T-cell (primary cell): ENCODE measurements at regions not wholly inside any gene's neighbourhood (a gene's known extent, or its start where the extent isn't known, plus 50 kb on each side); places are given as distances from the start of the nearest gene placed in this dataset.

Experiments used
- ATAC-seq, 4 experiments: fragments of 200-7000 bp in 3 of 4; fragments of 150-1000 bp in 1 of 4; cut with Tn5 transposase; replicated peaks in 1 of 4; 1 replicate in 3 of 4; 2 replicates in 1 of 4; pipeline ENCODE4 v1.10.0; 2021; ENCODE audit warnings: moderate library complexity in 3 of 4, mild to moderate bottlenecking in 2 of 4, moderate number of reproducible peaks in 1 of 4
- CTCF ChIA-PET, 2 donors: fragments of 300-600 bp; sonication (Branson Sonifier 250); formaldehyde crosslinking; loops; one replicate each; lab custom pipeline; 2022; ENCODE audit warnings: antibody characterized with exemption in 2 of 2; lab: Charles Lee
- POLR2A ChIA-PET, 2 donors: fragments of 300-600 bp; sonication (Branson Sonifier 250); formaldehyde crosslinking; loops; one replicate each; lab custom pipeline; 2022; ENCODE audit warnings: antibody characterized with exemption in 2 of 2; lab: Charles Lee
- DNase-seq, 35 experiments: peaks; one replicate each; pipeline versions ENCODE4 v3.0.0 to v3.0.0-alpha.2; 2013 to 2023
- H3K27ac ChIP-seq: one replicate; pipeline ENCODE4 v1.5.1; 2013; ENCODE audit warnings: low read length
- H3K27me3 ChIP-seq, 2 experiments: replicated peaks in 1 of 2; 1 replicate in 1 of 2; 2 replicates in 1 of 2; pipeline versions ENCODE4 v1.6.1 to v1.7.0; 2013; ENCODE audit warnings: low read length in 1 of 2, mixed read lengths in 1 of 2; ENCODE audit not compliant: control insufficient read depth in 2 of 2, insufficient read depth in 2 of 2; ENCODE audit errors: extremely low read depth in 1 of 2
- H3K36me3 ChIP-seq, 2 donors: 1 replicate in 1 of 2; 2 replicates in 1 of 2; pipeline versions ENCODE4 v1.6.1 to v1.7.0; 2013; ENCODE audit warnings: low read length in 1 of 2; ENCODE audit not compliant: control insufficient read depth in 2 of 2, insufficient read depth in 1 of 2; ENCODE audit errors: extremely low read depth in 1 of 2
- H3K4me1 ChIP-seq, 2 experiments: 1 replicate in 1 of 2; 2 replicates in 1 of 2; pipeline versions ENCODE4 v1.6.1 to v1.7.0; 2013; ENCODE audit warnings: low read length in 2 of 2, mixed read lengths in 1 of 2; ENCODE audit not compliant: insufficient read depth in 2 of 2, control insufficient read depth in 1 of 2; ENCODE audit errors: extremely low read depth in 1 of 2
- H3K4me3 ChIP-seq, 2 donors: 1 replicate in 1 of 2; 2 replicates in 1 of 2; pipeline versions ENCODE4 v1.5.1 to v1.7.0; 2013; ENCODE audit warnings: mild to moderate bottlenecking in 2 of 2, low read length in 1 of 2, moderate library complexity in 1 of 2; ENCODE audit not compliant: control insufficient read depth in 1 of 2; ENCODE audit errors: extremely low read depth in 1 of 2
- H3K9me3 ChIP-seq: 2 replicates; pipeline ENCODE4 v1.7.0; 2013
- H3K27ac Mint-ChIP-seq, 2 donors: one replicate each; pipeline ENCODE4 v1.8.0; 2020 to 2021; ENCODE audit warnings: mild to moderate bottlenecking in 2 of 2, mixed read lengths in 2 of 2
- H3K27me3 Mint-ChIP-seq, 2 donors: one replicate each; pipeline ENCODE4 v1.8.0; 2021 to 2022; ENCODE audit warnings: mixed read lengths in 2 of 2
- H3K36me3 Mint-ChIP-seq: one replicate; pipeline ENCODE4 v1.8.0; 2021; ENCODE audit warnings: mixed read lengths
- H3K4me1 Mint-ChIP-seq, 3 donors: one replicate each; pipeline ENCODE4 v1.8.0; 2020 to 2022; ENCODE audit warnings: mixed read lengths in 3 of 3, mild to moderate bottlenecking in 1 of 3
- H3K4me3 Mint-ChIP-seq, 3 donors: one replicate each; pipeline ENCODE4 v1.8.0; 2020 to 2022; ENCODE audit warnings: mild to moderate bottlenecking in 3 of 3, mixed read lengths in 3 of 3, moderate library complexity in 3 of 3
- H3K9me3 Mint-ChIP-seq, 3 donors: one replicate each; pipeline ENCODE4 v1.8.0; 2020 to 2022; ENCODE audit warnings: mixed read lengths in 3 of 3
- WGBS: methylation state at CpG from one replicate; pipeline ENCODE4 v1.1.5; 2013; ENCODE audit warnings: missing lambda C conversion rate; ENCODE audit not compliant: insufficient coverage; 5-methylcytosine and 5-hydroxymethylcytosine counted together

DNA sequence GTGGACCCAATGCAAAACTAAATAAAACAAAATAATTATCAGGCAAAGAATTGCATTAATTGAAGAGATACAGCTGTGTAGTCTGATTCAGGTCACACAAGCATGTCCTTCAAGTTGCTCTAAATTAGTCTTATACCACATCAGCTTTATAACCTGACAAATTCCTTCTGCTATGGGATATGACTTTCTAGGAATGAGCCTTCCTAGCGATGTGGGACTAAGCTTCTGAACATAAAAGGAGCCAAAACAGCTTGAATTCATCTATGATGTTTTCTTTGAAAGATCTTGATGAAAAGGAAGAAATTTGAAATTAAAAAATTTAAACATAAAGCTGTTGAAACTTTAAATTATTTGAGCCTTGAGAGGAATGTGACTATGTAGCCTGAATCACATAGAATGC lies 1409.1 kb downstream of the CDH11 start:
- no peak overlapping the region for H3K27ac ChIP-seq
- H3K4me3 ChIP-seq, result no peak overlapping the region
- H3K36me3 ChIP-seq, result no peaks in the 10 kb centered on the region
- ChIA-PET POLR2A (no interaction called here), CTCF (no interaction called here)
- WGBS, result no CpG with 5 or more reads among the region's 1 CpG
- no peaks in the 10 kb centered on the region for H3K4me1 ChIP-seq
- DNase-seq, result no peak
- H3K9me3 ChIP-seq, result no peaks in the 10 kb centered on the region
- no peaks in the 10 kb centered on the region for H3K27me3 ChIP-seq
- Mint-ChIP-seq H3K27me3 (no peaks in the 10 kb centered on the region), H3K36me3 (no peaks in the 10 kb centered on the region), H3K4me3 (no peak overlapping the region), H3K4me1 (no peaks in the 10 kb centered on the region), H3K27ac (no peak overlapping the region), H3K9me3 (peaks cover 0 to 35% (median 33%) of the 10 kb centered on the region in 3 donors)
- ATAC-seq, result no peak

DNA sequence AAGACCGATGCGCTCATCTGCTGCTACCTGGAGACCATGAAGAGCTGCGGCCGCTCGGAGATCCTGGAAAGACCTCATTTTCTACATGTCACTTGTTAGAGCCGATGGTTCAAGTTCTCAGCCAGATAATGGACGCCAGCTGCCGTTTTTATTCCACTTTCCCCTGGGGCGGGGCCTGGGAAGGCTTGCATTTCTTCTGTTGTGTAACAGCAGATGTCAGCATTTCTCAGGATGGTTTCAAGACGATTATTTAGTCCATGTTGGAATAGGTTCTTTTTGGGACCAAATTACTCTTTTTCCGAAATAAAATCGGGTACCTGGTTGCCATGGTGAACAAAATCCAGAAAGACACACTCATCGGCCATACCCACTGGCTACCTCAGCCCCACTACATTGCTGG lies 1418.3 kb downstream of the CDH11 start:
- Histone ChIP-seq H3K4me3 (no peak overlapping the region), H3K27me3 (no peaks in the 10 kb centered on the region), H3K4me1 (no peaks in the 10 kb centered on the region), H3K9me3 (peaks cover 4% of the 10 kb centered on the region), H3K36me3 (no peaks in the 10 kb centered on the region), H3K27ac (no peak overlapping the region)
- WGBS, result 98% methylated on average over 11 of the region's 13 CpGs
- ChIA-PET CTCF (no interaction called here), POLR2A (no interaction called here)
- ATAC-seq (no peak), DNase-seq (no peak)
- Mint-ChIP-seq H3K27ac (no peak overlapping the region), H3K4me1 (no peaks in the 10 kb centered on the region), H3K36me3 (no peaks in the 10 kb centered on the region), H3K9me3 (peaks cover 11 to 42% (median 30%) of the 10 kb centered on the region in 3 donors), H3K27me3 (no peaks in the 10 kb centered on the region), H3K4me3 (no peak overlapping the region)

DNA sequence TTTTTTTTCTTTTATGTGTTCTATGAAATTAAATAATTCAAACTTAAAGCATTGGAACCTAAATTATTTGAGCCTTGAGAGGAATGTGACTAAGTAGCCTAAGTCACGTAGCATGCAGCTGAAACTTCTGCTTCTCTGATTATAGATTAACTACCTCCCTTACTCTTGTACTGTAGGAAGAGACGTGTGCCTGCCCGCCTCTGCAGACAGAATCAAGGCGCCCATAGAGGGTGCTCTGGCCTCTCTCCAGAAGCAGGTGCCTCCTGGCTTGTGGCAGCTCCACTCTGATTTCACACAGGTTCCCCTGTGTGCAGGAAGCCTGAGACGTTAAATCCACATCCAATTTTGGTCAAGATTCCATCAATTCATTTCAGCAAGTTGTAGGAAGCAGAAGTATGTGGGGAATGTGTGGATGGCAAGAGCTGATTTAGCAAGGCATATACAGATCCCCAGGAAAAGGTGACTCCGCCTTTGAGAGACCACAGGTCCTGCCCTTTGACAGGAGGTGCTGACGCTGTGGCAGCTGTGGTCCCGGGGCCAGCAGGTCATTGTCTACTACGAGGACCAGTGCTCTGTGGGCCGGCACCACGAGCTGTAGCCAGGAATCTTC lies 1418.8 kb downstream of the CDH11 start:
- peaks cover 4% of the 10 kb centered on the region for H3K9me3 ChIP-seq
- ATAC-seq (no peak), DNase-seq (no peak)
- H3K36me3 Mint-ChIP-seq, result no peaks in the 10 kb centered on the region
- H3K4me1 Mint-ChIP-seq, result no peaks in the 10 kb centered on the region
- ChIA-PET CTCF (no interaction called here), POLR2A (no interaction called here)
- H3K27me3 Mint-ChIP-seq, result no peaks in the 10 kb centered on the region
- H3K4me1 ChIP-seq, result no peaks in the 10 kb centered on the region
- H3K27me3 ChIP-seq, result no peaks in the 10 kb centered on the region
- no peak overlapping the region for H3K27ac Mint-ChIP-seq
- H3K27ac ChIP-seq, result no peak overlapping the region
- no peak overlapping the region for H3K4me3 ChIP-seq
- peaks cover 11 to 41% (median 29%) of the 10 kb centered on the region in 3 donors for H3K9me3 Mint-ChIP-seq
- no peaks in the 10 kb centered on the region for H3K36me3 ChIP-seq
- WGBS, result 65% methylated on average over 7 of the region's 11 CpGs
- H3K4me3 Mint-ChIP-seq, result no peak overlapping the region

- H3K27me3 ChIP-seq, result no peaks in the 10 kb centered on the region
- Mint-ChIP-seq H3K9me3 (peaks cover 4 to 40% (median 33%) of the 10 kb centered on the region in 3 donors), H3K36me3 (no peaks in the 10 kb centered on the region), H3K27ac (no peak overlapping the region), H3K27me3 (no peaks in the 10 kb centered on the region), H3K4me3 (no peak overlapping the region), H3K4me1 (no peaks in the 10 kb centered on the region)
- no peak overlapping the region for H3K4me3 ChIP-seq
- WGBS, result no CpG with 5 or more reads among the region's 1 CpG
- POLR2A ChIA-PET, result no interaction called here
- CTCF ChIA-PET, result no interaction called here
- no peak for DNase-seq
- H3K27ac ChIP-seq, result no peak overlapping the region
- H3K9me3 ChIP-seq, result no peaks in the 10 kb centered on the region
- H3K4me1 ChIP-seq, result no peaks in the 10 kb centered on the region
- no peaks in the 10 kb centered on the region for H3K36me3 ChIP-seq
- ATAC-seq, result no peak
Measured at GRCh38 chr16:63697736-63698135, 1424.1 kb downstream of the CDH11 start.

GRCh38 chr16:63695347-63695746 lies 1426.5 kb downstream of the CDH11 start:
- no peaks in the 10 kb centered on the region for H3K36me3 Mint-ChIP-seq
- no peaks in the 10 kb centered on the region for H3K36me3 ChIP-seq
- no peaks in the 10 kb centered on the region for H3K4me1 ChIP-seq
- H3K27me3 ChIP-seq, result no peaks in the 10 kb centered on the region
- peaks cover 0 to 30% (median 27%) of the 10 kb centered on the region in 3 donors for H3K9me3 Mint-ChIP-seq
- H3K27ac Mint-ChIP-seq, result no peak overlapping the region
- no peaks in the 10 kb centered on the region for H3K9me3 ChIP-seq
- no peaks in the 10 kb centered on the region for H3K27me3 Mint-ChIP-seq
- no CpG with 5 or more reads among the region's 1 CpG for WGBS
- CTCF ChIA-PET, result no interaction called here
- no peak overlapping the region for H3K27ac ChIP-seq
- ATAC-seq, result no peak
- H3K4me3 Mint-ChIP-seq, result no peak overlapping the region
- H3K4me1 Mint-ChIP-seq, result no peaks in the 10 kb centered on the region
- no peak overlapping the region for H3K4me3 ChIP-seq
- POLR2A ChIA-PET, result interaction anchor here in 1 of 2 donors (0.7 kb wide), 1 partner anchor 835 kb away, joined by 3 read pairs; no protein-coding TSS in a partner anchor
- DNase-seq, result no peak

DNA sequence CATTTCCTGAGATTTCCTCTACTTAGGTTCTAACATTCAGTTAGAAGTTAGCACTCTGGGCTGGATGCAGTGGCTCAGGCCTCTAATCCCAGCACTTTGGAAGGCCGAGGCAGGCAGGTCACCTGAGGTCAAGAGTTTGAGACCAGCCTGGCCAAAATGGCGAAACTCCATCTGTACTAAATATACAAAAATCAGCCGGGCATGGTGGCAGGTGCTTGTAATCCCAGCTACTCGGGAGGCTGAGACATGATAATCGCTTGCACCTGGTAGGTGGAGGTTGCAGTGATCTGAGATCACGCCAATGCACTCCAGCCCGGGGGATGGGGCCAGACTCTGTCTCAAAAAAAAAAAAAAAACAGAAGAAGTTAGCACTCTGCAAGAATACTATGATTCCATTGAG lies 1430.9 kb downstream of the CDH11 start:
- no CpG with 5 or more reads among the region's 7 CpGs for WGBS
- POLR2A ChIA-PET, result no interaction called here
- ATAC-seq (no peak), DNase-seq (no peak)
- Mint-ChIP-seq H3K36me3 (no peaks in the 10 kb centered on the region), H3K4me3 (no peak overlapping the region), H3K4me1 (no peaks in the 10 kb centered on the region), H3K9me3 (peaks cover 15 to 34% (median 33%) of the 10 kb centered on the region in 3 donors), H3K27ac (no peak overlapping the region), H3K27me3 (no peaks in the 10 kb centered on the region)
- Histone ChIP-seq H3K36me3 (no peaks in the 10 kb centered on the region), H3K4me3 (no peak overlapping the region), H3K27me3 (no peaks in the 10 kb centered on the region), H3K27ac (no peak overlapping the region), H3K9me3 (no peaks in the 10 kb centered on the region), H3K4me1 (no peaks in the 10 kb centered on the region)
- CTCF ChIA-PET, result no interaction called here

- no peaks in the 10 kb centered on the region for H3K4me1 ChIP-seq
- Mint-ChIP-seq H3K36me3 (no peaks in the 10 kb centered on the region), H3K9me3 (peaks cover 19 to 36% (median 34%) of the 10 kb centered on the region in 3 donors), H3K4me1 (no peaks in the 10 kb centered on the region), H3K27me3 (no peaks in the 10 kb centered on the region), H3K4me3 (no peak overlapping the region), H3K27ac (no peak overlapping the region)
- H3K27me3 ChIP-seq, result no peaks in the 10 kb centered on the region
- H3K9me3 ChIP-seq, result no peaks in the 10 kb centered on the region
- ATAC-seq (no peak), DNase-seq (no peak)
- 84% methylated on average over 3 of the region's 7 CpGs for WGBS
- CTCF ChIA-PET, result no interaction called here
- H3K27ac ChIP-seq, result no peak overlapping the region
- H3K4me3 ChIP-seq, result no peak overlapping the region
- POLR2A ChIA-PET, result no interaction called here
- H3K36me3 ChIP-seq, result no peaks in the 10 kb centered on the region
Measured at GRCh38 chr16:63690267-63690666, 1431.6 kb downstream of the CDH11 start.
